ENCODE measurements at regions not wholly inside any gene's neighbourhood (a gene's known extent, or its start where the extent isn't known, plus 50 kb on each side); places are given as distances from the start of the nearest gene placed in this dataset.

DNA sequence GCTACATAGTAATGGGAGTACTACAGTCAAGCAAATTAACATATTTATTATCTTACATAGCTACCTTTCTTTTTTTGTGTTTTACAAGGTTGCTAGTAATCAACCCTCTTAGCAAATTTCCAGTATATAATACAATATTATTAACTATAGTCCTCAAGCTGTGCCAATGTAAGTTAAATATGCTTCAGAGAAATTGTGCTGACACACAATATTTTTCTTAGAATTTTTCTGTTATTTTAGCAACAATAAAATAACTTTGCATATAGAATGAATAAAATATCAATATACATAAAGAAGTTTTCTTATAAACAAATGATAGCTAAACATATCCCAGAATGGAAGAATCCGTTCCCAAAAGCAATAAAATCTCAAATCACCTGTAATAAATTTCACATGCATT, 1605.1 kb downstream of the REEP3 start:
- no peak for TF ChIP-seq CTCF (IDR thresholded peaks at IDR 0.05; ENCODE audit: insufficient read depth, low read length, poor library complexity, severe bottlenecking)
- no peak for TF ChIP-seq EZH2phosphoT487 (conservative IDR thresholded peaks at IDR 0.05; ENCODE audit: low read length)
